ENCODE measurements at regions not wholly inside any gene's neighbourhood (a gene's known extent, or its start where the extent isn't known, plus 50 kb on each side); places are given as distances from the start of the nearest gene placed in this dataset.

- no peak for DNase-seq (ENCODE audit: low spot score)
Observed at GRCh38 chr14:51398898-51399297, 158.9 kb downstream of the TMX1 start.

GRCh38 chr14:51400139-51400538, 160.1 kb downstream of the TMX1 start:
- DNase-seq (ENCODE audit: low spot score), result no peak

GRCh38 chr14:51401272-51401671, 161.2 kb downstream of the TMX1 start:
- DNase-seq (ENCODE audit: low spot score), result no peak

GRCh38 chr14:51401756-51402155, 161.7 kb downstream of the TMX1 start:
- DNase-seq (ENCODE audit: low spot score), result no peak

GRCh38 chr14:51410897-51411296, 170.8 kb downstream of the TMX1 start:
- DNase-seq (ENCODE audit: low spot score), result no peak

GRCh38 chr14:51419685-51420084, 179.6 kb downstream of the TMX1 start:
- peak; percentile 20 for DNase-seq (ENCODE audit: low spot score)

- DNase-seq (ENCODE audit: low spot score), result no peak
Observed at GRCh38 chr14:51422704-51423103, 182.7 kb downstream of the TMX1 start.

- no peak for DNase-seq (ENCODE audit: low spot score)
Observed at GRCh38 chr14:51424041-51424440, 184.0 kb downstream of the TMX1 start.

- no peak for DNase-seq (ENCODE audit: low spot score)
Observed at GRCh38 chr14:51424561-51425251, 184.7 kb downstream of the TMX1 start.

- DNase-seq (ENCODE audit: low spot score), result no peak
Observed at GRCh38 chr14:51428981-51429380, 188.9 kb downstream of the TMX1 start.

GRCh38 chr14:51430079-51430478, 190.0 kb downstream of the TMX1 start:
- DNase-seq (ENCODE audit: low spot score), result no peak

- DNase-seq (ENCODE audit: low spot score), result no peak
Observed at GRCh38 chr14:51430633-51431032, 190.6 kb downstream of the TMX1 start.

GRCh38 chr14:51431033-51431709, 191.1 kb downstream of the TMX1 start:
- DNase-seq (ENCODE audit: low spot score), result no peak

- no peak for DNase-seq (ENCODE audit: low spot score)
Observed at GRCh38 chr14:51431741-51432140, 191.7 kb downstream of the TMX1 start.

GRCh38 chr14:51432302-51432948, 192.4 kb downstream of the TMX1 start:
- no peak for DNase-seq (ENCODE audit: low spot score)

GRCh38 chr14:51436630-51437029, 196.6 kb downstream of the TMX1 start:
- DNase-seq (ENCODE audit: low spot score), result no peak

GRCh38 chr14:51439896-51440295, 199.8 kb downstream of the TMX1 start:
- DNase-seq (ENCODE audit: low spot score), result no peak

- no peak for DNase-seq (ENCODE audit: low spot score)
Observed at GRCh38 chr14:51441001-51441400, 201.0 kb downstream of the TMX1 start.

GRCh38 chr14:51442513-51443175, 202.6 kb downstream of the TMX1 start:
- DNase-seq (ENCODE audit: low spot score), result no peak

GRCh38 chr14:51443195-51444018, 203.4 kb downstream of the TMX1 start:
- DNase-seq (ENCODE audit: low spot score), result no peak

GRCh38 chr14:51444353-51445000, 204.4 kb downstream of the TMX1 start:
- no peak for DNase-seq (ENCODE audit: low spot score)
